GM12878 (cell line): ENCODE measurements at regions not wholly inside any gene's neighbourhood (a gene's known extent, or its start where the extent isn't known, plus 50 kb on each side); places are given as distances from the start of the nearest gene placed in this dataset.

Experiments used
- ATAC-seq: fragments of 200-7000 bp; cut with Tn5 transposase; 3 replicates; pipeline ENCODE4 v1.9.1; 2020; ENCODE audit warnings: mild to moderate bottlenecking, moderate library complexity
- BruUV-seq: library from RNA; stranded (reverse); fragments of 400-500 nt; replicated peaks from 2 replicates; lab custom pipeline; 2021; lab: Mats Ljungman, UMichigan
- CTCF ChIA-PET: fragments of 300-600 bp; sonication (Branson Sonifier 250); formaldehyde crosslinking; extraction: SDS; loops from one replicate; lab custom pipeline; 2021; ENCODE audit warnings: inconsistent platforms; lab: Yijun Ruan, JAX
- POLR2A ChIA-PET: fragments of 350-600 bp; formaldehyde crosslinking; extraction: SDS; loops from one replicate; lab custom pipeline; 2021; ENCODE audit warnings: inconsistent platforms; lab: Charles Lee
- RAD21 ChIA-PET: fragments of 300-600 bp; sonication (Branson Sonifier 250); formaldehyde crosslinking; loops from one replicate; lab custom pipeline; 2023; ENCODE audit warnings: antibody characterized with exemption; ENCODE audit not compliant: unreplicated experiment; lab: Charles Lee
- SMC1A ChIA-PET: fragments of 300-600 bp; sonication (Branson Sonifier 250); formaldehyde crosslinking; loops from one replicate; lab custom pipeline; 2023; ENCODE audit not compliant: unreplicated experiment, uncharacterized antibody; lab: Charles Lee
- DNase-seq: peaks from one replicate; pipeline ENCODE4 v3.0.0-alpha.2; 2011; ENCODE audit warnings: low read depth, low spot score
- FAIRE-seq: peaks from 3 replicates; lab custom pipeline; 2011; peaks lifted over from hg19 to GRCh38; lab: Jason Lieb, UNC
- H2AFZ ChIP-seq: 2 replicates; pipeline ENCODE4 v1.6.0; 2011; ENCODE audit warnings: low read depth, low read length, control low read depth; ENCODE audit not compliant: control insufficient read depth
- H3K27ac ChIP-seq: 2 replicates; pipeline ENCODE4 v1.5.1; 2011; ENCODE audit warnings: control low read depth; ENCODE audit not compliant: control insufficient read depth, insufficient read depth
- H3K27me3 ChIP-seq, 2 experiments: replicated peaks in 1 of 2; 2 replicates each; pipeline versions ENCODE4 v1.6.0 to v1.6.1; 2011; ENCODE audit warnings: low read length in 1 of 2; ENCODE audit not compliant: control insufficient read depth in 2 of 2, insufficient read depth in 2 of 2
- H3K36me3 ChIP-seq, 2 experiments: 2 replicates each; pipeline ENCODE4 v1.5.1; 2011; ENCODE audit warnings: low read length in 1 of 2; ENCODE audit not compliant: control insufficient read depth in 2 of 2, insufficient read depth in 2 of 2
- H3K4me1 ChIP-seq: 2 replicates; pipeline ENCODE4 v1.6.1; 2011; ENCODE audit warnings: mild to moderate bottlenecking, low read length, moderate library complexity, mixed read lengths; ENCODE audit not compliant: control insufficient read depth, insufficient read depth
- H3K4me2 ChIP-seq: 2 replicates; pipeline ENCODE4 v1.6.0; 2011; ENCODE audit warnings: control low read depth; ENCODE audit not compliant: control insufficient read depth, insufficient read depth
- H3K4me3 ChIP-seq: fragments of 200-600 bp; sonication (generic); 2 replicates; pipeline ENCODE4 v1.5.1; 2016
- H3K79me2 ChIP-seq: 2 replicates; pipeline ENCODE4 v1.6.0; 2011; ENCODE audit warnings: low read length; ENCODE audit not compliant: control insufficient read depth, insufficient read depth
- H3K9ac ChIP-seq: 2 replicates; pipeline ENCODE4 v1.8.0; 2011; ENCODE audit warnings: low read length, control low read depth, mixed read lengths; ENCODE audit not compliant: control insufficient read depth, insufficient read depth
- H3K9me3 ChIP-seq: replicated peaks from 3 replicates; pipeline ENCODE4 v1.5.1; 2011; ENCODE audit warnings: mild to moderate bottlenecking, low read length; ENCODE audit not compliant: control insufficient read depth, insufficient read depth
- H4K20me1 ChIP-seq: 2 replicates; pipeline ENCODE4 v1.6.0; 2011; ENCODE audit not compliant: control insufficient read depth, insufficient read depth
- CBFB ChIP-seq: IDR thresholded peaks from 2 replicates; pipeline ENCODE4 v1.6.1; 2016; ENCODE audit warnings: antibody characterized with exemption, low read depth
- CEBPB ChIP-seq, 2 experiments: fragments of 150-350 bp in 1 of 2; IDR thresholded peaks; 2 replicates each; pipeline ENCODE4 v1.6.1; 2012 to 2014; ENCODE audit warnings: low read depth in 2 of 2, low read length in 2 of 2, borderline replicate concordance in 1 of 2, inconsistent platforms in 1 of 2
- CREM ChIP-seq: IDR thresholded peaks from 2 replicates; pipeline ENCODE4 v1.6.1; 2014; ENCODE audit warnings: antibody characterized with exemption, low read depth
- MYB ChIP-seq: fragments of 150-350 bp; IDR thresholded peaks from 2 replicates; pipeline ENCODE4 v1.6.1; 2014; ENCODE audit warnings: mild to moderate bottlenecking, low read depth, low read length, borderline replicate concordance
- SIX5 ChIP-seq: IDR thresholded peaks from 2 replicates; pipeline ENCODE4 v1.6.1; 2011; ENCODE audit warnings: mild to moderate bottlenecking, low read depth, low read length, moderate library complexity; ENCODE audit not compliant: severe bottlenecking
- WGBS: methylation state at CpG from one replicate; pipeline ENCODE4 v1.1.6; 2016; ENCODE audit warnings: low lambda C conversion rate; ENCODE audit not compliant: insufficient replicate concordance, insufficient coverage; ENCODE audit errors: missing lambda C conversion rate; 5-methylcytosine and 5-hydroxymethylcytosine counted together
- in situ Hi-C: fragments of 300-500 bp; cut with MboI; formaldehyde crosslinking; loops from 9 replicates; pipeline ENCODE4 v1.14.3; 2018; ENCODE audit warnings: mixed read lengths
- intact Hi-C: fragments of 100-400 bp; cut with micrococcal nuclease; formaldehyde crosslinking; loops from one replicate; pipeline ENCODE4 v1.14.2; 2022; ENCODE audit not compliant: unreplicated experiment
- TF ChIP-seq, protein P1 (sequence below): fragments of 450-650 bp; IDR thresholded peaks from 2 replicates; pipeline ENCODE4 v1.6.1; 2017; ENCODE audit warnings: mild to moderate bottlenecking, moderate library complexity

GRCh38 chr9:135209852-135210251, 122.4 kb downstream of the OLFM1 start:
- ChIA-PET SMC1A (no interaction called here), CTCF (no interaction called here), POLR2A (no interaction called here), RAD21 (interaction anchor here (0.6 kb wide), 1 partner anchor 394 kb away, joined by 3 read pairs; no protein-coding TSS in a partner anchor)
- H3K27ac ChIP-seq: no peak overlapping the region
- TF ChIP-seq CREM: no peak
- TF ChIP-seq, protein P1, sequence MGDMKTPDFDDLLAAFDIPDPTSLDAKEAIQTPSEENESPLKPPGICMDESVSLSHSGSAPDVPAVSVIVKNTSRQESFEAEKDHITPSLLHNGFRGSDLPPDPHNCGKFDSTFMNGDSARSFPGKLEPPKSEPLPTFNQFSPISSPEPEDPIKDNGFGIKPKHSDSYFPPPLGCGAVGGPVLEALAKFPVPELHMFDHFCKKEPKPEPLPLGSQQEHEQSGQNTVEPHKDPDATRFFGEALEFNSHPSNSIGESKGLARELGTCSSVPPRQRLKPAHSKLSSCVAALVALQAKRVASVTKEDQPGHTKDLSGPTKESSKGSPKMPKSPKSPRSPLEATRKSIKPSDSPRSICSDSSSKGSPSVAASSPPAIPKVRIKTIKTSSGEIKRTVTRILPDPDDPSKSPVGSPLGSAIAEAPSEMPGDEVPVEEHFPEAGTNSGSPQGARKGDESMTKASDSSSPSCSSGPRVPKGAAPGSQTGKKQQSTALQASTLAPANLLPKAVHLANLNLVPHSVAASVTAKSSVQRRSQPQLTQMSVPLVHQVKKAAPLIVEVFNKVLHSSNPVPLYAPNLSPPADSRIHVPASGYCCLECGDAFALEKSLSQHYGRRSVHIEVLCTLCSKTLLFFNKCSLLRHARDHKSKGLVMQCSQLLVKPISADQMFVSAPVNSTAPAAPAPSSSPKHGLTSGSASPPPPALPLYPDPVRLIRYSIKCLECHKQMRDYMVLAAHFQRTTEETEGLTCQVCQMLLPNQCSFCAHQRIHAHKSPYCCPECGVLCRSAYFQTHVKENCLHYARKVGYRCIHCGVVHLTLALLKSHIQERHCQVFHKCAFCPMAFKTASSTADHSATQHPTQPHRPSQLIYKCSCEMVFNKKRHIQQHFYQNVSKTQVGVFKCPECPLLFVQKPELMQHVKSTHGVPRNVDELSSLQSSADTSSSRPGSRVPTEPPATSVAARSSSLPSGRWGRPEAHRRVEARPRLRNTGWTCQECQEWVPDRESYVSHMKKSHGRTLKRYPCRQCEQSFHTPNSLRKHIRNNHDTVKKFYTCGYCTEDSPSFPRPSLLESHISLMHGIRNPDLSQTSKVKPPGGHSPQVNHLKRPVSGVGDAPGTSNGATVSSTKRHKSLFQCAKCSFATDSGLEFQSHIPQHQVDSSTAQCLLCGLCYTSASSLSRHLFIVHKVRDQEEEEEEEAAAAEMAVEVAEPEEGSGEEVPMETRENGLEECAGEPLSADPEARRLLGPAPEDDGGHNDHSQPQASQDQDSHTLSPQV: no peak
- no peak for TF ChIP-seq CBFB
- TF ChIP-seq MYB: no peak
- TF ChIP-seq SIX5: no peak
- TF ChIP-seq CEBPB (IDR thresholded peaks at IDR 0.05; ENCODE audit: borderline replicate concordance in 1 of 2, low read depth in 2 of 2, low read length in 2 of 2): no peak
- no peak for FAIRE-seq
- no peaks in the 10 kb centered on the region for H3K27me3 ChIP-seq
- BruUV-seq: no TSS peak
- H3K79me2 ChIP-seq: no peaks in the 10 kb centered on the region
- H2AFZ ChIP-seq: no peak overlapping the region
- H3K9ac ChIP-seq: no peak overlapping the region
- no peak for ATAC-seq
- no peaks in the 10 kb centered on the region for H3K4me1 ChIP-seq
- no peak overlapping the region for H3K4me3 ChIP-seq
- in situ Hi-C loops (no loop called here), intact Hi-C loops (no loop called here)
- DNase-seq: no peak
- no peak overlapping the region for H3K4me2 ChIP-seq
- no peaks in the 10 kb centered on the region for H4K20me1 ChIP-seq
- H3K9me3 ChIP-seq: no peaks in the 10 kb centered on the region; the same call in 2 of the 3 replicates
- H3K36me3 ChIP-seq: no peaks in the 10 kb centered on the region
- WGBS: 0% methylated on average over 2 of the region's 2 CpGs
